Keratinocyte (primary cell): ENCODE measurements at regions not wholly inside any gene's neighbourhood (a gene's known extent, or its start where the extent isn't known, plus 50 kb on each side); places are given as distances from the start of the nearest gene placed in this dataset.

ENCODE experiments used
- EZH2 ChIP-seq: IDR thresholded peaks from one replicate; pipeline ENCODE4 v1.6.1; 2012; ENCODE audit warnings: inconsistent platforms, mild to moderate bottlenecking, low read length, moderate library complexity
- TF ChIP-seq, protein P1 (sequence below), 3 experiments: IDR thresholded peaks in 1 of 3; conservative IDR thresholded peaks in 1 of 3; optimal IDR thresholded peaks in 1 of 3; 2 replicates in 2 of 3; 3 replicates in 1 of 3; pipeline versions ENCODE3 to v1.5.1; 2011; ENCODE audit warnings: low read length in 3 of 3, mild to moderate bottlenecking in 3 of 3, moderate library complexity in 2 of 3, control low read depth in 1 of 3, inconsistent platforms in 1 of 3; ENCODE audit not compliant: insufficient read depth in 2 of 3; ENCODE audit errors: extremely low read depth in 1 of 3

DNA sequence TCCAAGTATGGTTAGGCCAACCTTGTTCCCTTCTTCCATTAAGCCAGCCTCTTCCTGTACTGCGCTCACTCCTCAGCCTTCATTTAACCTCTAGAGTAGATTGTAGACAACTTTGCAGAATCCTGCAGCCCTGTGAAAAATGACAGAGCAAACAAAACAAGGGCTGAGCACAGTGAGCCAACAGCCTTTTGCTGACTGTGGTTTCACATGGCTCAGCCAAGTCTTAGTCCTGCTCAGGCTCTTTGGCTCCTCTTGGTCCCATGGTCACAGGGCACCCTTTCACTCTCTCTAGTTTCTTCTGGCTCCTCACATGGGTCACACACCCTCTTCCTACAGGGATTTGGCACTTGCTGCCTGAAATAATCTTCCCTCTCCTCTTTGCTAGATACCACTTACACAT is 900.3 kb downstream of the CCSER2 start:
- TF ChIP-seq, protein P1, sequence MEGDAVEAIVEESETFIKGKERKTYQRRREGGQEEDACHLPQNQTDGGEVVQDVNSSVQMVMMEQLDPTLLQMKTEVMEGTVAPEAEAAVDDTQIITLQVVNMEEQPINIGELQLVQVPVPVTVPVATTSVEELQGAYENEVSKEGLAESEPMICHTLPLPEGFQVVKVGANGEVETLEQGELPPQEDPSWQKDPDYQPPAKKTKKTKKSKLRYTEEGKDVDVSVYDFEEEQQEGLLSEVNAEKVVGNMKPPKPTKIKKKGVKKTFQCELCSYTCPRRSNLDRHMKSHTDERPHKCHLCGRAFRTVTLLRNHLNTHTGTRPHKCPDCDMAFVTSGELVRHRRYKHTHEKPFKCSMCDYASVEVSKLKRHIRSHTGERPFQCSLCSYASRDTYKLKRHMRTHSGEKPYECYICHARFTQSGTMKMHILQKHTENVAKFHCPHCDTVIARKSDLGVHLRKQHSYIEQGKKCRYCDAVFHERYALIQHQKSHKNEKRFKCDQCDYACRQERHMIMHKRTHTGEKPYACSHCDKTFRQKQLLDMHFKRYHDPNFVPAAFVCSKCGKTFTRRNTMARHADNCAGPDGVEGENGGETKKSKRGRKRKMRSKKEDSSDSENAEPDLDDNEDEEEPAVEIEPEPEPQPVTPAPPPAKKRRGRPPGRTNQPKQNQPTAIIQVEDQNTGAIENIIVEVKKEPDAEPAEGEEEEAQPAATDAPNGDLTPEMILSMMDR (optimal IDR thresholded peaks at IDR 0.05 in 1 of 3, IDR thresholded peaks at IDR 0.05 in 1 of 3, conservative IDR thresholded peaks at IDR 0.05 in 1 of 3; ENCODE audit: extremely low read depth in 1 of 3, insufficient read depth in 2 of 3, low read length in 3 of 3): no peak
- TF ChIP-seq EZH2: no peak
